HG02642 (cell line): ENCODE measurements at regions not wholly inside any gene's neighbourhood (a gene's known extent, or its start where the extent isn't known, plus 50 kb on each side); places are given as distances from the start of the nearest gene placed in this dataset.

ENCODE experiments used
- ATAC-seq: cut with Tn5 transposase; IDR thresholded peaks from one replicate; pipeline ENCODE4 v1.9.1; 2021; ENCODE audit warnings: mild to moderate bottlenecking; ENCODE audit not compliant: unreplicated experiment, poor library complexity

GRCh38 chr7:13466874-13467547 is 522.5 kb downstream of the ETV1 start:
- no peak for ATAC-seq

GRCh38 chr7:13476881-13477444 is 512.5 kb downstream of the ETV1 start:
- no peak for ATAC-seq

- ATAC-seq = no peak
These were observed 500.1 kb downstream of the ETV1 start for GRCh38 chr7:13489386-13489785.

- no peak for ATAC-seq
These were observed 492.5 kb downstream of the ETV1 start for GRCh38 chr7:13496976-13497375.

- no peak for ATAC-seq
These were observed 480.9 kb downstream of the ETV1 start for GRCh38 chr7:13508586-13508985.

- no peak for ATAC-seq
These were observed 470.7 kb downstream of the ETV1 start for GRCh38 chr7:13518738-13519137.

GRCh38 chr7:13524076-13524475 is 465.4 kb downstream of the ETV1 start:
- ATAC-seq = no peak

GRCh38 chr7:13532028-13532753 is 457.3 kb downstream of the ETV1 start:
- no peak for ATAC-seq

GRCh38 chr7:13538669-13539068 is 450.8 kb downstream of the ETV1 start:
- ATAC-seq = no peak

GRCh38 chr7:13540429-13540828 is 449.0 kb downstream of the ETV1 start:
- ATAC-seq = no peak

GRCh38 chr7:13541326-13541725 is 448.1 kb downstream of the ETV1 start:
- no peak for ATAC-seq

- ATAC-seq = no peak
These were observed 447.0 kb downstream of the ETV1 start for GRCh38 chr7:13542451-13542850.

GRCh38 chr7:13551503-13551902 is 438.0 kb downstream of the ETV1 start:
- ATAC-seq = no peak

GRCh38 chr7:13560441-13560840 is 429.0 kb downstream of the ETV1 start:
- ATAC-seq = no peak

- no peak for ATAC-seq
These were observed 426.2 kb downstream of the ETV1 start for GRCh38 chr7:13563257-13563656.

GRCh38 chr7:13563680-13564079 is 425.8 kb downstream of the ETV1 start:
- ATAC-seq = no peak

GRCh38 chr7:13577566-13578145 is 411.8 kb downstream of the ETV1 start:
- no peak for ATAC-seq

- no peak for ATAC-seq
These were observed 411.2 kb downstream of the ETV1 start for GRCh38 chr7:13578294-13578693.

GRCh38 chr7:13581097-13581496 is 408.4 kb downstream of the ETV1 start:
- no peak for ATAC-seq

GRCh38 chr7:13593854-13594253 is 395.6 kb downstream of the ETV1 start:
- no peak for ATAC-seq

- ATAC-seq = no peak
These were observed 387.4 kb downstream of the ETV1 start for GRCh38 chr7:13602036-13602435.
